Thymus (tissue), 11 donors: ENCODE measurements at regions not wholly inside any gene's neighbourhood (a gene's known extent, or its start where the extent isn't known, plus 50 kb on each side); places are given as distances from the start of the nearest gene placed in this dataset.

Experiments
- DNase-seq, 9 donors: peaks; one replicate each; pipeline ENCODE4 v3.0.0-alpha.2; 2013; ENCODE audit warnings: low spot score in 9 of 9, low read depth in 6 of 9, missing footprints in 1 of 9
- H3K27ac ChIP-seq, 2 donors: one replicate each; pipeline ENCODE4 v1.5.1; 2013; ENCODE audit warnings: control low read depth in 1 of 2, low read depth in 1 of 2, low read length in 1 of 2, mild to moderate bottlenecking in 1 of 2, moderate library complexity in 1 of 2
- H3K27me3 ChIP-seq, 2 donors: one replicate each; pipeline ENCODE4 v1.5.1; 2013; ENCODE audit warnings: low read length in 1 of 2; ENCODE audit not compliant: control insufficient read depth in 2 of 2, insufficient read depth in 1 of 2
- H3K36me3 ChIP-seq, 2 donors: one replicate each; pipeline ENCODE4 v1.5.1; 2013; ENCODE audit warnings: low read length in 1 of 2, mild to moderate bottlenecking in 1 of 2, moderate library complexity in 1 of 2; ENCODE audit not compliant: control insufficient read depth in 2 of 2, insufficient read depth in 2 of 2
- H3K4me1 ChIP-seq, 2 donors: one replicate each; pipeline ENCODE4 v1.5.1; 2013; ENCODE audit warnings: low read length in 2 of 2; ENCODE audit not compliant: control insufficient read depth in 2 of 2, insufficient read depth in 2 of 2
- H3K4me3 ChIP-seq, 2 donors: one replicate each; pipeline ENCODE4 v1.5.1; 2013; ENCODE audit warnings: low read length in 2 of 2, control low read depth in 1 of 2, mild to moderate bottlenecking in 1 of 2
- H3K9me3 ChIP-seq, 2 donors: one replicate each; pipeline ENCODE4 v1.5.1; 2013; ENCODE audit warnings: low read length in 1 of 2, mild to moderate bottlenecking in 1 of 2; ENCODE audit not compliant: control insufficient read depth in 2 of 2, insufficient read depth in 1 of 2
- WGBS: extraction: QIAGEN DNeasy Blood & Tissue Kit; methylation state at CpG from one replicate; pipeline ENCODE4 v1.1.7; 2013; 5-methylcytosine and 5-hydroxymethylcytosine counted together
- donor health status: healthy.

DNA sequence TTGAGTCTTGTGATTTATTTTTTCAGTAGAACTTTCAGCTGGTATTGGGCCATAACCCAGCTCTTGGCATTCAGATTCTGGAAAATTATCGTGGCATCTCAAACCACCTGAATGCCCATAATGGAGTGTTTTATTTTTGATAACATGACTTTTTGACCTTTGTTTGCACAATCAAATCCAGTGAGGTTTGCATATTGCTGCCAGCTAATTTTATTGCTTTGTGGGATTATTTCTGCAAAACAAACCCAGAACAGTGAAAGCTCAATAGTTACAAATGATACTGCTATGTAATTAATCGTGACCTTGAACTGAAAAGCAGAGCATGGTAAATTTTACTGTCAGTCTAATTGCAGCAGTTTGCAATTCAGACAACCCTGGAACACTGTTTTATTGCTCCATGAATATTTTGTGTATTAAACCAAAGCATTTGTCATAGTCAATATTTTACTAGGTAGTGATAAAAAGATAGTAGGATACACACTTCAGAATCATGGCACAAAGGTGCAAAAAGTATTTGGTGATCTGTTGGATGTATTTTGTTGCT is 255.2 kb upstream of the NAV3 start:
- 89% methylated on average over 2 of the region's 2 CpGs for WGBS

DNA sequence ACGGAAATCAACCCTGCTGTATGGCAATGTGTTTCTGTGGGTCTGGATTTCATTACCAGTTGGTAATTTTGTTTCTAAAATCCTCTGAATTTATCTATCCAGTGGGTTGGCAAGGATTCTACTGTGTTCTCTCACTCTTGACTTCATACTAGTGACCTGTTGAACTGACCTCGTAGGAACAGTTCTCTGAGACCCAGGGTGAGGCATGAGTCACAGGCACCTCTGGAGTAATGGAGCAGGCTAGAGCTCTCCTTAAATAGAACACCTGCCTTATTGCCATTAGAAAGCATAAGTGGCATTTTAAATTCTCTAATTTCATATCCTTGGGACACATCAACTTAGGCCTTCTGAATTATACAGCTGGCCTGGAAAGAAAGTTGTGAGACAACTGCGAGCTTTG is 258.3 kb upstream of the NAV3 start:
- 90% methylated on average over 3 of the region's 3 CpGs for WGBS
- no peak for DNase-seq

More for the DNA sequence above, 255.2 kb upstream of the NAV3 start:
- DNase-seq, result no peak
- Histone ChIP-seq H3K4me3 (no peak overlapping the region), H3K36me3 (no peaks in the 10 kb centered on the region), H3K4me1 (no peaks in the 10 kb centered on the region), H3K27me3 (no peaks in the 10 kb centered on the region), H3K9me3 (no peaks in the 10 kb centered on the region), H3K27ac (no peak overlapping the region)

DNA sequence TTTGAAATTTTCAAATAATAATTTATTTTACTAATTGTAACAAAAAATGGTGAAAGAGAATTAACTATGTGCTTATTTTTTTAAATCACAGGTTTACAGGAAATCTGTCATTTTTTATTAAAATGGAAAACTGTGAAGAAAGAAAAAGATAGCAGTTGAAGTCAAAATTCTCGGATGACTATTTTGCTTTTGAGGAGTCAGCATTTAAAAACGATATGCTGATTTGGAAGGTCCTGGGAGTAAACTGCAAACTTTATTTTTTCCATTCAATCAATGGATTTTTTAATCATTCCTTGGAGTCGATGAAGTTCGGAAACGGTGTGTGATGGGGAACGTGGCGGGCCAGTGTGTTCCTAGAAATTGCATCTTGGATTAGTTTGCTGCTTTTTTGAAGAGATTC is 258.9 kb upstream of the NAV3 start:
- DNase-seq, result no peak
- Histone ChIP-seq H3K4me3 (no peak overlapping the region), H3K36me3 (no peaks in the 10 kb centered on the region), H3K27ac (no peak overlapping the region), H3K27me3 (no peaks in the 10 kb centered on the region), H3K9me3 (no peaks in the 10 kb centered on the region), H3K4me1 (no peaks in the 10 kb centered on the region)
- 94% methylated on average over 7 of the region's 7 CpGs for WGBS

More for the DNA sequence above, 258.3 kb upstream of the NAV3 start:
- Histone ChIP-seq H3K4me3 (no peak overlapping the region), H3K9me3 (no peaks in the 10 kb centered on the region), H3K27ac (no peak overlapping the region), H3K27me3 (no peaks in the 10 kb centered on the region), H3K36me3 (no peaks in the 10 kb centered on the region), H3K4me1 (no peaks in the 10 kb centered on the region)

DNA sequence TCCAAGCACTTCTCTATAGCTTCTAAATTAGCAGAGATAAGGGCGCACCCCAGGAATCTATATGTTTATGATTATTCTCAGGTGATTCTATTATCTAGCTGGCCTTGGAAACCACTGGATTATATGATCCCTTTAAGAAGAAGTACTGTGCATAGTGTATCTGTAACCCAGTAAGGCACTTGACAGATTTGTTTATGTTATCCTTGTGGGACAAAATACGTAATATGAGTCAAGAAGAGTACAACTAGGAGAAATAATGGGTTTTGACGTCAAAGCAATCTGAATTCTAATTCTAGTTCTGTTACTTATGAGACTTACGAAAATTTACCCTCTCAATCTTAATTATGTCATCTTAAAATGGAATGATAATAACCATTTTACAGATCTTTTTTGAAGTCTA is 259.6 kb upstream of the NAV3 start:
- H3K4me1 ChIP-seq, result no peaks in the 10 kb centered on the region
- 96% methylated on average over 4 of the region's 4 CpGs for whole genome bisulfite sequencing
- no peak overlapping the region for H3K4me3 ChIP-seq
- no peaks in the 10 kb centered on the region for H3K27me3 ChIP-seq
- H3K9me3 ChIP-seq, result no peaks in the 10 kb centered on the region
- no peak overlapping the region for H3K27ac ChIP-seq
- DNase-seq, result no peak
- no peaks in the 10 kb centered on the region for H3K36me3 ChIP-seq

DNA sequence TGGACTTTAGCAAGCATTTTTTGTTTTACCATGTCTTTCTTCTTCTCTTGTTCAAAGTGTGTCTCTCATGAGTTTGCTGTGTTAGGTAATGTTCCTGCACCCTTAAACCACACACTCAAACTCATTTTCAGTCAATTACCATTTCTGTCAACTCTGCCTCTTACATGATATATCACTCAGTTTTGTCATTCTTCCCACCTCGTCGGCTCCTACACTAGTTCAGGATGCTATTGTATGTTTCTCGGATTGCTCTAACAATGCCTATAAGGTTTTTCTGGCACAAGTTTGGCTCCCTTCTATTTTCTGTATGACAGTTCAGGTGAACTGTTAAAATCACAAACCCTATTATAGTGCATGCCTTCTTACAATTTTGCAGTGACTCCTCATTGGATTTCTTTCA is 260.8 kb upstream of the NAV3 start:
- no peaks in the 10 kb centered on the region for H3K4me1 ChIP-seq
- no peaks in the 10 kb centered on the region for H3K36me3 ChIP-seq
- no peak overlapping the region for H3K27ac ChIP-seq
- no peaks in the 10 kb centered on the region for H3K9me3 ChIP-seq
- 73% methylated on average over 3 of the region's 3 CpGs for WGBS
- H3K27me3 ChIP-seq, result no peaks in the 10 kb centered on the region
- H3K4me3 ChIP-seq, result no peak overlapping the region
- DNase-seq, result no peak

DNA sequence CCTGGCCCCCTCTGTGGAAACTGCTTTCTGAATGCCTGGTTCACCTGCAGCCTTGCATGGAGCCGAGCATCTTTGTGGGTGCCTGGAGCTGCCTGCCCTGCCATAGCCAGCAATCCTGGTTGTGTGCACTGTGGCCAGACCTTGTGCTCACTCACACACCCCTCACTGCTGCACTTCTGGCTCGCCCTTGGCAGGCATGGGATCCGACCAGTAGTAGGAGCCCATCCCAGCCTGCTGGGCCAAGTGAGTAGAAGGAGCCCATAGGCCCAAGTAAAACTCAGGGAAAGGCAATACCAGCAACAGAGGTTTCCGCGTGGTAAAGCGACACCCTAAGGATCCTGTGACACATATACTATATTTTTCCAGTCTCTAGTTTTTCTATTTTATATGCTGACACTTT is 270.0 kb upstream of the NAV3 start:
- no peaks in the 10 kb centered on the region for H3K27me3 ChIP-seq
- DNase-seq, result no peak
- H3K9me3 ChIP-seq, result peaks cover 0 to 10% of the 10 kb centered on the region in 2 donors
- WGBS, result 87% methylated on average over 6 of the region's 6 CpGs
- H3K4me3 ChIP-seq, result no peak overlapping the region
- H3K36me3 ChIP-seq, result no peaks in the 10 kb centered on the region
- H3K27ac ChIP-seq, result no peak overlapping the region
- H3K4me1 ChIP-seq, result no peaks in the 10 kb centered on the region

DNA sequence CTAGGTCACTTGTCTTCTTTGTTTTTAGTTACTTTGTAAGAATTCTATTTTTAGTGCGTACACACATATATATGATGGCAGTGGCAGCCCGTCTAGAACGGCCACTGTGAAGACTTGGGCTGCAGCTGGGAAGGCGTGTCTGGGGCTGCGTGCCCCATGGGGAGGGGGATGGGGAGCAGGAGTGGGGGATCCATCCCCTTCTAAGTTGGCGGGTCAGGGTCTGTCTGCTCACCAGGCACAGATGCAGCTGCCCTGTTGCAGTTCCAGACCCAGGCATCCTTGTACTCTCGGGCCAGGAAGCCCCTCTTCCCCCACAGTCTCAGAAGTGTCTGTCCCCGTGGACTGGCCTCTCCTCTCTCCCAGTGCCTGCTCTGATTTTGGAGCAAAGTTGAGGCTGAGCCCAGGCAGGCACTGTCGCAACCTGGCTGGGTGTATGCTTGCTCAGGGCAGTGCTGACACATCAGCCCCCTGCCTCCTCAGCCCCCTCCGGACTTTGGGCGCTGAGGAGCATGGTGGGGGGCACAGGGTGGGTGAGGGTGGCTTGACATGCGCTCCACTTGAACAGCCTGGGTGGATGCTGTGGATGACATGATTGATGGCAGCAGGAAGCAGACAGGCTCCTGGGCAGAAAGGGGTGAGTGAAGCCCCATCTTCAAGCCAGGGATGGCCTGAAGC is 271.2 kb upstream of the NAV3 start:
- no peak for DNase-seq
- Histone ChIP-seq H3K9me3 (peaks cover 0 to 10% of the 10 kb centered on the region in 2 donors), H3K27ac (no peak overlapping the region), H3K27me3 (no peaks in the 10 kb centered on the region), H3K4me3 (no peak overlapping the region), H3K4me1 (no peaks in the 10 kb centered on the region), H3K36me3 (no peaks in the 10 kb centered on the region)
- 88% methylated on average over 12 of the region's 12 CpGs for WGBS

DNA sequence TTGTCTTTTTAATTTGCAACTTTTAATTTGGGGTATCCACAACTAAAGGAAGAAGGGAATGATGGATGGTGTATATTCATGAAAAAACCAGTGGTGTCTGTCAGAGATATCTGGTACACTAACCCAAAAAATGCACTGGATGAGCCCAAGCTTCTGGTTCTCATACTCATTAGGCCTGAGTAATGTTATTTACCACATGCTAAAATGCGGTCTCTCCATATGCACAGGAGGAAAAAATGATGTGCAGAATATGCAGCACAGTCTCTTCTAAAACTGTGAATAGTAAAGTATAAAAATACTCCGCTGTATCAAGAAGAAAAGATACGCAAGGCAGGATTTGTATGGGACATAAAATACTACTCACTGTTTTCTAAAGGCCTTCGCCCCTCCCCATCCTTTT is 275.6 kb upstream of the NAV3 start:
- H3K4me3 ChIP-seq, result no peak overlapping the region
- H3K27ac ChIP-seq, result no peak overlapping the region
- H3K4me1 ChIP-seq, result no peaks in the 10 kb centered on the region
- H3K27me3 ChIP-seq, result no peaks in the 10 kb centered on the region
- WGBS, result 73% methylated on average over 4 of the region's 4 CpGs
- H3K36me3 ChIP-seq, result no peaks in the 10 kb centered on the region
- peaks cover 0 to 6% of the 10 kb centered on the region in 2 donors for H3K9me3 ChIP-seq
- no peak for DNase-seq

DNA sequence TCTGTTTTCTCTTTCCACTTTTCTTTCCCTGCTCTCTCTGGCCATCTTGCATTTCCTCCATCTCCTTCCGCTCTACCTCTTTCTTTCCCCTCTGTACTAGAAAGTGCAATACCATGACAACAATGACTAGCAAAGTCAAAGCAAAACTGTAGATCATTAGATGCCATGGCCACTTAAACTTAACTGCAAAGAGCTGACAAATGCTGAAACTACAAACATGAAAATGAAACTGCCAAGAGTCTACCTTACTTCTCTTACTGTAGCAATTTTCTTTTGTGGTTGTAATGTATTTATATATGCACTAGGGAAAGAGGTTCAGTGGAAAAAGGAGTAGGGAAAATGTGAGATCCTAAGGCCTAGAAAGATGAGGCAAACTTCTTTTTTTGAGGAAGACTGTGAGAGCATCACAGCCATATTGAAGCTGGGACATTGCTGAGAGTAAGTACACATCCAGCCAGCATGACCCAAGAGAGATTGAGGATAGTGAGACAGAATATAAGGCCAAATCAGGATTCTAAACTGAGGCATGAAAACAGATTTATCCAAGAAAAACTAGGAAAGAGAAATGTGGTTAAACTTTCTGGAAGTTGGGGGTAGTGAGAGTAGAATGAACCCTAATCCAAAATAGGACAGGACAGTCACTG is 276.6 kb upstream of the NAV3 start:
- H3K9me3 ChIP-seq, result no peaks in the 10 kb centered on the region
- no peak for DNase-seq
- H3K4me1 ChIP-seq, result no peaks in the 10 kb centered on the region
- 91% methylated on average over 1 of the region's 1 CpG for WGBS
- H3K27me3 ChIP-seq, result no peaks in the 10 kb centered on the region
- no peaks in the 10 kb centered on the region for H3K36me3 ChIP-seq
- no peak overlapping the region for H3K27ac ChIP-seq
- H3K4me3 ChIP-seq, result no peak overlapping the region
